Stomach (tissue), 8 donors: ENCODE measurements at regions not wholly inside any gene's neighbourhood (a gene's known extent, or its start where the extent isn't known, plus 50 kb on each side); places are given as distances from the start of the nearest gene placed in this dataset.

Source experiments
- DNase-seq, 2 donors: peaks; one replicate each; pipeline versions ENCODE4 v3.0.0 to v3.0.0-alpha.2; 2013 to 2019
- H3K27ac ChIP-seq, 5 donors: fragments of 200-600 bp in 4 of 5; sonication (generic) in 4 of 5; one replicate each; pipeline ENCODE4 v1.5.1; 2013 to 2019; ENCODE audit warnings: mild to moderate bottlenecking in 1 of 5, moderate library complexity in 1 of 5
- H3K27me3 ChIP-seq, 3 donors: fragments of 200-600 bp; sonication (generic); one replicate each; pipeline ENCODE4 v1.5.1; 2017 to 2019; ENCODE audit warnings: mixed run types in 1 of 3
- H3K36me3 ChIP-seq, 4 donors: fragments of 200-600 bp; sonication (generic); 1 replicate in 3 of 4; 2 replicates in 1 of 4; pipeline ENCODE4 v1.5.1; 2016 to 2019
- H3K4me1 ChIP-seq, 4 donors: fragments of 200-600 bp; sonication (generic); one replicate each; pipeline ENCODE4 v1.5.1; 2016 to 2019
- H3K4me3 ChIP-seq, 4 donors: fragments of 200-600 bp; sonication (generic) in 3 of 4; one replicate each; pipeline ENCODE4 v1.5.1; 2016 to 2019; ENCODE audit warnings: mild to moderate bottlenecking in 1 of 4
- H3K9me3 ChIP-seq, 4 donors: fragments of 200-600 bp; sonication (generic); one replicate each; pipeline ENCODE4 v1.5.1; 2016 to 2019
- CTCF ChIP-seq, 7 experiments: fragments of 450-650 bp in 4 of 7; fragments of 200-600 bp in 3 of 7; sonication (generic) in 3 of 7; IDR thresholded peaks; one replicate each; pipeline ENCODE4 v1.5.1; 2016 to 2019; ENCODE audit warnings: antibody characterized with exemption in 7 of 7, control low read depth in 2 of 7, mild to moderate bottlenecking in 1 of 7
- EP300 ChIP-seq: sonication (generic); formaldehyde crosslinking; IDR thresholded peaks from one replicate; pipeline ENCODE4 v1.6.1; 2017; ENCODE audit warnings: antibody characterized with exemption
- POLR2A ChIP-seq, 4 donors: fragments of 450-650 bp; IDR thresholded peaks; one replicate each; pipeline ENCODE4 v1.6.1; 2016; ENCODE audit warnings: antibody characterized with exemption in 4 of 4, control low read depth in 2 of 4, mild to moderate bottlenecking in 1 of 4, moderate library complexity in 1 of 4
- POLR2AphosphoS5 ChIP-seq, 3 donors: sonication (generic); formaldehyde crosslinking; IDR thresholded peaks; one replicate each; pipeline ENCODE4 v1.6.1; 2016; ENCODE audit warnings: antibody characterized with exemption in 3 of 3
- WGBS, 5 donors: extraction: QIAGEN DNeasy Blood & Tissue Kit in 3 of 5; methylation state at CpG; one replicate each; pipeline versions ENCODE4 v1.1.5 to v1.1.7; 2013 to 2018; 5-methylcytosine and 5-hydroxymethylcytosine counted together
- intact Hi-C: fragments of 100-400 bp; cut with DNase I; formaldehyde crosslinking; loops from one replicate; pipeline ENCODE4 v1.15.1; 2023; ENCODE audit warnings: low total_unique reads
- donor health status: healthy with polysubstance abuse.
- donor health status: Bipolar disorder and iron deficiency.
- donor health status: healthy.

- Histone ChIP-seq H3K27ac (no peak overlapping the region), H3K4me1 (peaks cover 0 to 13% (median 1%) of the 10 kb centered on the region in 4 donors), H3K27me3 (no peaks in the 10 kb centered on the region), H3K9me3 (peaks cover 0 to 4% (median 0%) of the 10 kb centered on the region in 4 donors), H3K36me3 (no peaks in the 10 kb centered on the region), H3K4me3 (no peak overlapping the region)
- intact Hi-C loops = no loop called here
- TF ChIP-seq EP300 = no peak
- TF ChIP-seq POLR2A (IDR thresholded peaks at IDR 0.05) = no peak
- TF ChIP-seq POLR2AphosphoS5 (IDR thresholded peaks at IDR 0.05) = no peak
- no peak for TF ChIP-seq CTCF (IDR thresholded peaks at IDR 0.05)
- 13 to 50% (median 23%) methylated on average over 1 of the region's 1 CpG for WGBS, 5 donors
- peak in 1 of 2 donors; percentile 76 for DNase-seq
Measured at GRCh38 chr9:3007326-3007725, 163.4 kb upstream of the PUM3 start.

GRCh38 chr9:3006851-3007250 lies 163.0 kb upstream of the PUM3 start:
- H3K4me1 ChIP-seq = peaks cover 0 to 13% (median 1%) of the 10 kb centered on the region in 4 donors
- DNase-seq = peak in 1 of 2 donors; percentile 66

DNA sequence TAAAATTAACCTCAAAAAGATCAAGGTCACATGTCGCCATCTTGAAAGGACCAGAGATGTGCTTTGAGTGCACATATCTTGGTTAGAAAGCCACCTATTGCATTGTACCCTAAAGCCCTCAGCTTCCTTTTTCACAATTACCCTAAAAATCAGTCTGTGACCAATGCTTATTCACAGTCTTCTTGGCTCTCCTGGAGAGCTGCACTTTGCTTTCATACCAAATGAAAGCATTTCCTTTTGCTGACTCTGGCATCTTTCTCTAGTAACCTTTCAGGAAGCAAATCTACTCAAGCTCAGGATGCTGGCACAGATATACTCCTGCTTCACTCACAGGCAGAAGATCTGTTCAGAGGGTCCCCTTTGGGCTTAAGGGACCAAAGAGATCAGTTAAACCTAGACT lies 160.7 kb upstream of the PUM3 start:
- Histone ChIP-seq H3K27me3 (no peaks in the 10 kb centered on the region), H3K4me3 (no peak overlapping the region), H3K36me3 (no peaks in the 10 kb centered on the region), H3K9me3 (no peaks in the 10 kb centered on the region), H3K4me1 (peaks cover 0 to 13% (median 1%) of the 10 kb centered on the region in 4 donors), H3K27ac (no peak overlapping the region)
- DNase-seq = no peak
- intact Hi-C loops = no loop called here
- WGBS, 5 donors = 78 to 88% (median 86%) methylated on average over 1 of the region's 1 CpG
- TF ChIP-seq POLR2AphosphoS5 (IDR thresholded peaks at IDR 0.05) = no peak
- no peak for TF ChIP-seq POLR2A (IDR thresholded peaks at IDR 0.05)
- no peak for TF ChIP-seq EP300
- TF ChIP-seq CTCF (IDR thresholded peaks at IDR 0.05) = no peak

More at GRCh38 chr9:3006851-3007250, 163.0 kb upstream of the PUM3 start:
- intact Hi-C loops = no loop called here
- Histone ChIP-seq H3K9me3 (peaks cover 0 to 4% (median 0%) of the 10 kb centered on the region in 4 donors), H3K27ac (no peak overlapping the region), H3K27me3 (no peaks in the 10 kb centered on the region), H3K4me3 (no peak overlapping the region), H3K36me3 (no peaks in the 10 kb centered on the region)
- TF ChIP-seq EP300 (no peak), CTCF (IDR thresholded peaks at IDR 0.05) (no peak), POLR2A (IDR thresholded peaks at IDR 0.05) (no peak), POLR2AphosphoS5 (IDR thresholded peaks at IDR 0.05) (no peak)

GRCh38 chr9:3001311-3001710 lies 157.4 kb upstream of the PUM3 start:
- no peak overlapping the region for H3K4me3 ChIP-seq

More at GRCh38 chr9:3001311-3001710, 157.4 kb upstream of the PUM3 start:
- TF ChIP-seq CTCF (IDR thresholded peaks at IDR 0.05) = no peak
- TF ChIP-seq POLR2AphosphoS5 (IDR thresholded peaks at IDR 0.05) = no peak
- Histone ChIP-seq H3K27ac (no peak overlapping the region), H3K9me3 (no peaks in the 10 kb centered on the region), H3K36me3 (no peaks in the 10 kb centered on the region), H3K27me3 (no peaks in the 10 kb centered on the region), H3K4me1 (peaks cover 0 to under 1% (median 0%) of the 10 kb centered on the region in 4 donors)
- no peak for DNase-seq
- intact Hi-C loops = no loop called here
